Astrocyte (in vitro differentiated cells and primary cell): ENCODE measurements at regions not wholly inside any gene's neighbourhood (a gene's known extent, or its start where the extent isn't known, plus 50 kb on each side); places are given as distances from the start of the nearest gene placed in this dataset.

Experiments used
- DNase-seq: peaks from one replicate; pipeline ENCODE4 v3.0.0-alpha.2; 2010; ENCODE audit warnings: low read depth
- FAIRE-seq: peaks from 2 replicates; lab custom pipeline; 2011; peaks lifted over from hg19 to GRCh38; lab: Jason Lieb, UNC
- H2AFZ ChIP-seq: 2 replicates; pipeline ENCODE4 v1.6.0; 2012; ENCODE audit warnings: low read depth, low read length, inconsistent platforms
- H3K27ac ChIP-seq: 2 replicates; pipeline ENCODE4 v1.5.1; 2011; ENCODE audit warnings: low read depth, low read length, inconsistent platforms
- H3K27me3 ChIP-seq: 2 replicates; pipeline ENCODE4 v1.6.0; 2011; ENCODE audit warnings: low read length, inconsistent platforms; ENCODE audit not compliant: insufficient read depth
- H3K36me3 ChIP-seq: 2 replicates; pipeline ENCODE4 v1.5.1; 2011; ENCODE audit warnings: low read length, inconsistent platforms; ENCODE audit not compliant: insufficient read depth
- H3K4me1 ChIP-seq: 2 replicates; pipeline ENCODE4 v1.5.1; 2011; ENCODE audit warnings: low read length, inconsistent platforms; ENCODE audit not compliant: insufficient read depth
- H3K4me2 ChIP-seq: 2 replicates; pipeline ENCODE4 v1.6.0; 2012; ENCODE audit warnings: low read length, inconsistent platforms
- H3K4me3 ChIP-seq: 2 replicates; pipeline ENCODE4 v1.5.1; 2011; ENCODE audit warnings: low read depth, mild to moderate bottlenecking, low read length, inconsistent platforms; ENCODE audit not compliant: insufficient read depth
- H3K79me2 ChIP-seq: 2 replicates; pipeline ENCODE4 v1.6.0; 2012; ENCODE audit warnings: mild to moderate bottlenecking, low read length, inconsistent platforms; ENCODE audit not compliant: insufficient read depth
- H3K9ac ChIP-seq: 2 replicates; pipeline ENCODE4 v1.6.0; 2012; ENCODE audit warnings: mild to moderate bottlenecking, low read length, inconsistent platforms
- H3K9me3 ChIP-seq: 2 replicates; pipeline ENCODE4 v1.5.1; 2012; ENCODE audit warnings: low read depth, mild to moderate bottlenecking, low read length, inconsistent platforms; ENCODE audit not compliant: insufficient read depth
- H4K20me1 ChIP-seq: 2 replicates; pipeline ENCODE4 v1.6.0; 2012; ENCODE audit warnings: low read length, inconsistent platforms; ENCODE audit not compliant: insufficient read depth
- H3K27ac Mint-ChIP-seq: one replicate; pipeline ENCODE4 v1.8.0; 2021; ENCODE audit warnings: mild to moderate bottlenecking, mixed read lengths; ENCODE audit not compliant: unreplicated experiment
- H3K27me3 Mint-ChIP-seq: one replicate; pipeline ENCODE4 v1.8.0; 2021; ENCODE audit warnings: low read depth, mixed read lengths; ENCODE audit not compliant: unreplicated experiment
- H3K36me3 Mint-ChIP-seq: one replicate; pipeline ENCODE4 v1.8.0; 2021; ENCODE audit warnings: low read depth, mixed read lengths; ENCODE audit not compliant: unreplicated experiment
- H3K4me1 Mint-ChIP-seq: one replicate; pipeline ENCODE4 v1.8.0; 2021; ENCODE audit warnings: low read depth, mixed read lengths; ENCODE audit not compliant: unreplicated experiment
- H3K4me3 Mint-ChIP-seq: one replicate; pipeline ENCODE4 v1.8.0; 2021; ENCODE audit warnings: mild to moderate bottlenecking, moderate library complexity, mixed read lengths; ENCODE audit not compliant: unreplicated experiment
- H3K9me3 Mint-ChIP-seq: one replicate; pipeline ENCODE4 v1.8.0; 2021; ENCODE audit warnings: mild to moderate bottlenecking, mixed read lengths; ENCODE audit not compliant: unreplicated experiment
- CTCF ChIP-seq: IDR thresholded peaks from 2 replicates; pipeline ENCODE4 v1.5.1; 2011; ENCODE audit warnings: low read depth, mild to moderate bottlenecking, inconsistent platforms, low read length, moderate library complexity; ENCODE audit not compliant: insufficient read depth
- EZH2 ChIP-seq: IDR thresholded peaks from 2 replicates; pipeline ENCODE4 v1.6.1; 2012; ENCODE audit warnings: mild to moderate bottlenecking, low read length, inconsistent platforms; ENCODE audit not compliant: insufficient read depth

- TF ChIP-seq CTCF (no peak), EZH2 (no peak)
- no peak for DNase-seq
- peaks cover 3% of the 10 kb centered on the region for H3K4me1 Mint-ChIP-seq
Observed at GRCh38 chr14:83958359-83958758, 1571.6 kb upstream of the FLRT2 start.

GRCh38 chr14:83960832-83961512, 1569.0 kb upstream of the FLRT2 start:
- Histone ChIP-seq H3K27ac (no peak overlapping the region), H3K4me3 (no peak overlapping the region), H3K9me3 (no peaks in the 10 kb centered on the region), H3K36me3 (no peaks in the 10 kb centered on the region), H4K20me1 (no peaks in the 10 kb centered on the region), H2AFZ (no peak overlapping the region), H3K79me2 (no peaks in the 10 kb centered on the region), H3K4me1 (no peaks in the 10 kb centered on the region), H3K4me2 (no peak overlapping the region), H3K27me3 (no peaks in the 10 kb centered on the region), H3K9ac (no peak overlapping the region)
- FAIRE-seq (no peak), DNase-seq (no peak)
- TF ChIP-seq CTCF (no peak), EZH2 (no peak)
- Mint-ChIP-seq H3K4me1 (peaks cover 3% of the 10 kb centered on the region), H3K27ac (no peak overlapping the region), H3K36me3 (no peaks in the 10 kb centered on the region), H3K9me3 (peaks cover 3% of the 10 kb centered on the region), H3K4me3 (no peak overlapping the region), H3K27me3 (no peaks in the 10 kb centered on the region)

More at GRCh38 chr14:83958359-83958758, 1571.6 kb upstream of the FLRT2 start:
- no peak for FAIRE-seq
- no peak overlapping the region for H3K27ac Mint-ChIP-seq
- Histone ChIP-seq H3K27ac (no peak overlapping the region), H3K9me3 (no peaks in the 10 kb centered on the region), H3K4me3 (no peak overlapping the region), H2AFZ (no peak overlapping the region), H3K4me2 (no peak overlapping the region), H3K27me3 (no peaks in the 10 kb centered on the region), H3K79me2 (no peaks in the 10 kb centered on the region), H3K9ac (no peak overlapping the region), H3K4me1 (no peaks in the 10 kb centered on the region), H4K20me1 (no peaks in the 10 kb centered on the region), H3K36me3 (no peaks in the 10 kb centered on the region)
- peaks cover 7% of the 10 kb centered on the region for H3K9me3 Mint-ChIP-seq
- H3K36me3 Mint-ChIP-seq = no peaks in the 10 kb centered on the region
- no peak overlapping the region for H3K4me3 Mint-ChIP-seq
- no peaks in the 10 kb centered on the region for H3K27me3 Mint-ChIP-seq

- H3K9ac ChIP-seq = no peak overlapping the region
- H4K20me1 ChIP-seq = no peaks in the 10 kb centered on the region
- H3K79me2 ChIP-seq = no peaks in the 10 kb centered on the region
- no peak for FAIRE-seq
- Mint-ChIP-seq H3K27me3 (no peaks in the 10 kb centered on the region), H3K36me3 (no peaks in the 10 kb centered on the region), H3K4me1 (no peaks in the 10 kb centered on the region), H3K9me3 (peaks cover 3% of the 10 kb centered on the region), H3K4me3 (no peak overlapping the region), H3K27ac (no peak overlapping the region)
- no peaks in the 10 kb centered on the region for H3K9me3 ChIP-seq
- no peak overlapping the region for H3K4me2 ChIP-seq
- DNase-seq = no peak
- no peak overlapping the region for H3K27ac ChIP-seq
- H3K27me3 ChIP-seq = no peaks in the 10 kb centered on the region
- TF ChIP-seq EZH2 = no peak
- no peak for TF ChIP-seq CTCF
- no peak overlapping the region for H2AFZ ChIP-seq
- no peaks in the 10 kb centered on the region for H3K4me1 ChIP-seq
- no peaks in the 10 kb centered on the region for H3K36me3 ChIP-seq
- no peak overlapping the region for H3K4me3 ChIP-seq
Observed at GRCh38 chr14:83969998-83970397, 1559.9 kb upstream of the FLRT2 start.
